ENCODE measurements at regions not wholly inside any gene's neighbourhood (a gene's known extent, or its start where the extent isn't known, plus 50 kb on each side); places are given as distances from the start of the nearest gene placed in this dataset.

DNA sequence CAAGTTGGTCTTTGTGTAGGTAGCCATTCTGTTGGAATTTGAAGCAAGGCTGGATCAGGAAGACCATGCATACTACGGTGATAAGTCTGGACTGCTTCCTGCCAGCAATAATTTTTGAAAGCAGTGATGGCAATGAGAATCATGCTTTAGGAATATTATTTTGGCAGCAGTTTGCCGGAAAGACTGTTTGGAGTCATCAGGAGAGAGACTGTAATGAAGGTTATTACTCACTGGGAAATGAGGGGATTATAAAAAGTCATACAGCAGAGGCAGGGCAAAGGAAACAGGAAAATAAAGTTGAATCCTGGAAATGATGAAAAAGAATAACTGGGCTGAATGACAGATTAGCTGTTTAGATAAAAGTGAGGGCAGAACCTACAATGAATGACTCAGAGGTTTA, 1136.8 kb upstream of the AUTS2 start:
- TF ChIP-seq POLR2A (IDR thresholded peaks at IDR 0.05) (no peak), POLR2AphosphoS5 (IDR thresholded peaks at IDR 0.05) (no peak)
- TF ChIP-seq, protein P1, sequence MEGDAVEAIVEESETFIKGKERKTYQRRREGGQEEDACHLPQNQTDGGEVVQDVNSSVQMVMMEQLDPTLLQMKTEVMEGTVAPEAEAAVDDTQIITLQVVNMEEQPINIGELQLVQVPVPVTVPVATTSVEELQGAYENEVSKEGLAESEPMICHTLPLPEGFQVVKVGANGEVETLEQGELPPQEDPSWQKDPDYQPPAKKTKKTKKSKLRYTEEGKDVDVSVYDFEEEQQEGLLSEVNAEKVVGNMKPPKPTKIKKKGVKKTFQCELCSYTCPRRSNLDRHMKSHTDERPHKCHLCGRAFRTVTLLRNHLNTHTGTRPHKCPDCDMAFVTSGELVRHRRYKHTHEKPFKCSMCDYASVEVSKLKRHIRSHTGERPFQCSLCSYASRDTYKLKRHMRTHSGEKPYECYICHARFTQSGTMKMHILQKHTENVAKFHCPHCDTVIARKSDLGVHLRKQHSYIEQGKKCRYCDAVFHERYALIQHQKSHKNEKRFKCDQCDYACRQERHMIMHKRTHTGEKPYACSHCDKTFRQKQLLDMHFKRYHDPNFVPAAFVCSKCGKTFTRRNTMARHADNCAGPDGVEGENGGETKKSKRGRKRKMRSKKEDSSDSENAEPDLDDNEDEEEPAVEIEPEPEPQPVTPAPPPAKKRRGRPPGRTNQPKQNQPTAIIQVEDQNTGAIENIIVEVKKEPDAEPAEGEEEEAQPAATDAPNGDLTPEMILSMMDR (IDR thresholded peaks at IDR 0.05), result no peak
